Memory B cell (primary cell): ENCODE measurements at regions not wholly inside any gene's neighbourhood (a gene's known extent, or its start where the extent isn't known, plus 50 kb on each side); places are given as distances from the start of the nearest gene placed in this dataset.

Experiments
- ATAC-seq: fragments of 150-1000 bp; cut with Tn5 transposase; 2 replicates; pipeline ENCODE4 v1.10.0; 2021; ENCODE audit warnings: low read depth, mild to moderate bottlenecking, moderate library complexity
- DNase-seq, 2 donors: peaks; one replicate each; pipeline ENCODE4 v3.0.0; 2022; ENCODE audit warnings: low spot score in 2 of 2
- H3K27ac Mint-ChIP-seq: one replicate; pipeline ENCODE4 v1.8.0; 2022; ENCODE audit warnings: mild to moderate bottlenecking, moderate library complexity, mixed read lengths
- H3K27me3 Mint-ChIP-seq: one replicate; pipeline ENCODE4 v1.8.0; 2022; ENCODE audit warnings: mixed read lengths
- H3K36me3 Mint-ChIP-seq: one replicate; pipeline ENCODE4 v1.8.0; 2022; ENCODE audit warnings: mild to moderate bottlenecking, mixed read lengths
- H3K4me1 Mint-ChIP-seq: one replicate; pipeline ENCODE4 v1.8.0; 2022; ENCODE audit warnings: mixed read lengths
- H3K4me3 Mint-ChIP-seq: one replicate; pipeline ENCODE4 v1.8.0; 2022; ENCODE audit warnings: mild to moderate bottlenecking, moderate library complexity, mixed read lengths
- H3K9me3 Mint-ChIP-seq: one replicate; pipeline ENCODE4 v1.8.0; 2022; ENCODE audit warnings: mixed read lengths

GRCh38 chr3:31252216-31253185 lies 280.2 kb upstream of the STT3B start:
- H3K36me3 Mint-ChIP-seq: peaks cover 3% of the 10 kb centered on the region
- ATAC-seq: no peak
- peaks cover 6% of the 10 kb centered on the region for H3K27me3 Mint-ChIP-seq
- H3K27ac Mint-ChIP-seq: no peak overlapping the region
- H3K9me3 Mint-ChIP-seq: no peaks in the 10 kb centered on the region
- no peak for DNase-seq
- no peak overlapping the region for H3K4me3 Mint-ChIP-seq
- H3K4me1 Mint-ChIP-seq: peaks cover 4% of the 10 kb centered on the region

DNA sequence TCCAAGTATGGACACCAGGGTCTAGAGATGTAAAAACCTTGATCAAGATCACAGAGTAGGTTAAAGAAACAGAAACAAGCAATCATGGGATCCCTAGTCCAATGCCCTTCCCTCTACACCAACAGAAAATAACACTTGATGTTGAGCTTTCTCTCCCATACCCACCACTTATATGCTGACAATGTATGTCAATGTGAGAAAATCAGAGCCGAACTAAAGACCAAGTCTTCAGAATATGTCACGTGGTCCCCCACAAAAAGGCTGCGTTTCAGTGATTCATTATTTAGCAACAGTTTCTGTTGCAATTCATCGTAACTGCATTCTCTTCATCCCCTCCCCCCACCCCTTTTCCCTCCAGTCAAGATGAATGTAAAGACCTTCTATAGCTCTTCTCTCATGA lies 278.9 kb upstream of the STT3B start:
- H3K27ac Mint-ChIP-seq: no peak overlapping the region
- peaks cover 3% of the 10 kb centered on the region for H3K36me3 Mint-ChIP-seq
- no peak overlapping the region for H3K4me3 Mint-ChIP-seq
- no peak for DNase-seq
- H3K4me1 Mint-ChIP-seq: peaks cover 4% of the 10 kb centered on the region
- H3K27me3 Mint-ChIP-seq: peaks cover 6% of the 10 kb centered on the region
- no peak for ATAC-seq
- H3K9me3 Mint-ChIP-seq: no peaks in the 10 kb centered on the region

- H3K36me3 Mint-ChIP-seq: peaks cover 3% of the 10 kb centered on the region
- no peaks in the 10 kb centered on the region for H3K9me3 Mint-ChIP-seq
- H3K27ac Mint-ChIP-seq: no peak overlapping the region
These were observed 278.2 kb upstream of the STT3B start for GRCh38 chr3:31254483-31254882.

DNA sequence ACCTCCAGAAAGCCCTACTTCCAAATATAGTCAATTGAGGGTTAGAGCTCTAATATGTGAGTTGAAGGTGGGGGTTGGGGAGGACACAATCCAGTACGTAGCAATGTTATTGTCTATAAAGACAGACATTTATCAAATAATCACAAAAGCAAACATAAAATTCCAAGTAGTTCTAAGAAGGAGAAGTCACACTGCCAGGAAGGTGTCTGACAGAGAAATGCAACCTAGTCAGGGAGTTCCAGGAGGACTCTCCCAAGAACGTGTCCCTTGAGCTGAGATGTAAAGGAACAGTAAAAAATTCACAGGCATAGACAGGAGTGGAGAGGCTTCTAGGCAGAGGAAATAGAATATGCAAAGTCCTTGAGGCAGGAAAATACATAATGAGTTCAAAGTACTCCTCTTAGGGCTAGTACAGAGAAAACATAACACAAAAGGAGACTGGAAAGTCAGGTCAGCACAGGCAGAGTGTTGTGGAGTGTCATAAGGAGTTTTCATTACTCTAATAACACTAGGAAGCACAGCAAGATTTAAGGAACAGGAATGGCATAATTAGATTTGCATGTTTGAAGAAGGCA lies 277.6 kb upstream of the STT3B start:
- no peak overlapping the region for H3K4me3 Mint-ChIP-seq
- H3K27ac Mint-ChIP-seq: no peak overlapping the region
- DNase-seq (no peak), ATAC-seq (no peak)
- peaks cover 4% of the 10 kb centered on the region for H3K4me1 Mint-ChIP-seq
- peaks cover 3% of the 10 kb centered on the region for H3K36me3 Mint-ChIP-seq
- H3K27me3 Mint-ChIP-seq: peaks cover 6% of the 10 kb centered on the region
- H3K9me3 Mint-ChIP-seq: no peaks in the 10 kb centered on the region

More at GRCh38 chr3:31254483-31254882, 278.2 kb upstream of the STT3B start:
- H3K4me1 Mint-ChIP-seq: peaks cover 4% of the 10 kb centered on the region
- DNase-seq: no peak
- ATAC-seq: no peak
- no peak overlapping the region for H3K4me3 Mint-ChIP-seq
- H3K27me3 Mint-ChIP-seq: peaks cover 6% of the 10 kb centered on the region

DNA sequence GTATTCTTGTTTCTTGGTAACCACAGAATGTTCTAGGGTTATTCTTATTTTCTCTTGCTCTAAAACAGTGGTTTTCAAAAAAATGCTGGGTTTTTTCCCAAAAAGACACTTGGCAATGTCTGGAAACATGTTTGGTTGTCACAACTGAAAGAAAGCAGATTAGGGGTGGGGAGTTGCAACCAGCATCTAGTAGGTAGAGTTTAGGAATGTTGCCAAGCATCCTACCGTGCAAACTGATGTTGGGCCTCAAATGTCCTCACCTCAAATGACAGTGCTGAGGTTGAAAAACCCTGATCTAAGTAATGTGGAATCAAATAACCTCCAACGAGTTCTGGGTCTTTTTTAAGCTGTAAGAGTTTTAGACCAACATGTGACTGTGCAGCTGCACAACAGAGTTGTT lies 270.5 kb upstream of the STT3B start:
- H3K27ac Mint-ChIP-seq: no peak overlapping the region
- peaks cover 4% of the 10 kb centered on the region for H3K9me3 Mint-ChIP-seq
- no peaks in the 10 kb centered on the region for H3K27me3 Mint-ChIP-seq
- peaks cover 2% of the 10 kb centered on the region for H3K36me3 Mint-ChIP-seq
- DNase-seq: no peak
- peaks cover 4% of the 10 kb centered on the region for H3K4me1 Mint-ChIP-seq
- no peak overlapping the region for H3K4me3 Mint-ChIP-seq
- ATAC-seq: no peak

DNA sequence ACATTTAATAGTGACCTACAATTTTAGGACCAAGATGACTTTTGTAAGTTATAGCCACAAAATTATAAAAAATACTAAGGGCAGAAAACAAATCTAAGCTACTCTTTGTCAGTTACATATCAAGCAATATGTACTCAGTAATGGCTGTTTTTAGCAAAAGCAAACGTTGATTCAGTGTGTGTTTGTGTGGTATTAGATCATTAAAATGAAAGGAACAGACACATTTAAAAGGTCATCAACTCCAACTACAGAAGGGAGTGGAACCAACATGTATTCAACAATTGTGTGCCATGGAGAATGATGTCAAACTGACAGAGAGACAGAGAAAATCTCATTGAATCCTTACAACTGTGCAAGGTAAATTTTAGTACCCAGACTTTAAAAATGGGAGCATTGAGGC lies 268.8 kb upstream of the STT3B start:
- H3K27ac Mint-ChIP-seq: no peak overlapping the region
- DNase-seq: no peak
- H3K36me3 Mint-ChIP-seq: peaks cover 2% of the 10 kb centered on the region
- ATAC-seq: no peak
- no peak overlapping the region for H3K4me3 Mint-ChIP-seq
- H3K9me3 Mint-ChIP-seq: peaks cover 4% of the 10 kb centered on the region
- peaks cover 3% of the 10 kb centered on the region for H3K27me3 Mint-ChIP-seq
- peaks cover 4% of the 10 kb centered on the region for H3K4me1 Mint-ChIP-seq

DNA sequence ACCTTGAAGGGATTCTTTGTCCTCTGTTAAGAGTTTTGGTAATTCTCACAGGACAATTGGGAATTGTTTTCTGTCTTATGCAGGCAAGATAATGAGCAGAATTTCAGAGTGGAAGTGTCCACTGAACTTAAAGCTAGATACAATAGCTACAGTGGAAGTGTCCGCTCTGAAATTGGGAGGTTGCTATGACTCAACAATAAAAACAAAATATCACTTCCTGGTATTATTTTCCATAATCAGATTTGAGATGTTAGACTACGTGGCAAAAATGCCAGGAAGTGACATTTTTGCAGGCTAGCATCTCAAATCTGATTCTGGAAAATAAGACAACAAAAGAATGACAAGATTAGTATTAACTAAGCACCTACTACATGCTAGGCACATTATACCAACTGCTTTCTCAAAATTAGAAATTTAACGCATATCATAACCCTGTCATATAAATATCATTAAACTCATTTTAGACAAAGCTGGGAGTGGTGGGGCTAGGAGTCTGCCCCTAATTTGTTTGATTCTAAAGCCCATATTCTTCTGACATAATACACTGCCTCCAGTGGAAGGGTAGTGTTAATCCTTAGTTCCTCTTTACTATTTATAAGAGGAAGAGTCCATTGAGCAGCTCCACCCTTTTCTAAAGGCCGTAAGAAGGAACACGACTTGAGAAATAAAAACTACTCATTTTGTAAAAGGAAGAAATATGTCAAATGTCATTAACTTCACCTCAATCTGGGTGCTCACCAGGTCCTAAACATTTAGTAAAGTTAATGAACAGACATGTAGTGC lies 266.9 kb upstream of the STT3B start:
- no peak overlapping the region for H3K27ac Mint-ChIP-seq
- peaks cover 4% of the 10 kb centered on the region for H3K4me1 Mint-ChIP-seq
- peaks cover under 1% of the 10 kb centered on the region for H3K9me3 Mint-ChIP-seq
- peaks cover 8% of the 10 kb centered on the region for H3K27me3 Mint-ChIP-seq
- no peaks in the 10 kb centered on the region for H3K36me3 Mint-ChIP-seq
- DNase-seq (no peak), ATAC-seq (peak; percentile 69)
- no peak overlapping the region for H3K4me3 Mint-ChIP-seq

- peaks cover 6% of the 10 kb centered on the region for H3K4me1 Mint-ChIP-seq
- peaks cover 14% of the 10 kb centered on the region for H3K27me3 Mint-ChIP-seq
- no peak for ATAC-seq
- H3K36me3 Mint-ChIP-seq: no peaks in the 10 kb centered on the region
- no peak overlapping the region for H3K27ac Mint-ChIP-seq
- H3K9me3 Mint-ChIP-seq: no peaks in the 10 kb centered on the region
- no peak overlapping the region for H3K4me3 Mint-ChIP-seq
- DNase-seq: no peak
These were observed 263.9 kb upstream of the STT3B start for GRCh38 chr3:31268868-31269267.

DNA sequence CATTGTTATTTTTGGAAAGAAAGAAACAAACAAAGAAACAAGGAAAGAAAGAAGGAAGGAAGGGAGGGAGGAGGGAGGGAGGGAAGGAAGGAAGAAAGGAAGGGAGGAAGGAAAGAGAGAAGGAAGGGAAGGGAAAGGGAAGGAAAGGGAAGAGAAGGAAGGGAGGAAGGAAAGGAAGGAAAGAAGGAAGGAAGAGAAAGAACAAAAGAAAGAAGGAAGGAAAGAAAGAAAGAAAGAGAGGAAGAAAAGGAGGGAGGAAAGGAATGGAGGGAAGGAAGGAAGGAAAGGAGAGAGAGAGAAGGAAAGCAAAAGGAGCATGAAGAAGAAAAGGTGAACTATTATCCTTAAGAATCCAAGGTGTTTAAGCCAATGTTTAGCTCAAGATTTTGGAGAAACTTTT lies 262.7 kb upstream of the STT3B start:
- no peak for ATAC-seq
- no peaks in the 10 kb centered on the region for H3K9me3 Mint-ChIP-seq
- no peak overlapping the region for H3K27ac Mint-ChIP-seq
- H3K36me3 Mint-ChIP-seq: no peaks in the 10 kb centered on the region
- DNase-seq: no peak
- peaks cover 6% of the 10 kb centered on the region for H3K4me1 Mint-ChIP-seq
- H3K4me3 Mint-ChIP-seq: no peak overlapping the region
- H3K27me3 Mint-ChIP-seq: peaks cover 16% of the 10 kb centered on the region

DNA sequence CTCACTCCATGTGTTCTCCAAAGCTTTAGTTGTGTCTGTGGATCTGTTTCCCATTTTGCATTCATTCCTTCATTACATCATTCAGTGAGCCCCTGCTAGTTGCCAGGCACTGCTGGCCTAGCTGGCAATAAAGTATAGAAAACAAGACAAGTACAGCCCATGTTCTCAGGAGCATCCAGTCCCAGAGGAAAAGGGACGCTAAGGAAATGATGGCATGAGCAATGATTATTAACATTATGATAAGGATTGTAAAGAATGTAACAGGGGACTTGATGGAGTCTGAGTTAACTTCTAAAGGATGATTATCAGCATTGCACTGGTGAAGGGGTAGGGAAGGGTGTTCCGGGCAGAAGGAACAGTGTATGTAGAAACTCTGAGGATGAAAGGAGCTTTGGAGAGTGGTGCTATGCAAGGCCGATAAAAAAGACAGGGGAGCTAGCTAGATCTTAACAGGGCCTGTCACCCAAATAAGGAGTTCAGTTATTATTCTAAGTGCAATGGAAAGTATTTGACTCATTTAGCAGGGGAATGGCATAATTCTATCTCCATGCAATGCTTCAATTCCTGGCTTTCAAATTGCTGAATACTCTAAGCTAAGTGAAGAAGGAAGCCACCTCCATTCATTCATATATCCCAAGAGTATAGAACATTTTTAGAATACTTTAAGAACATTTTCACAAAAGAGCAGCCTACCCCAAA lies 258.2 kb upstream of the STT3B start:
- H3K4me1 Mint-ChIP-seq: peaks cover 3% of the 10 kb centered on the region
- H3K9me3 Mint-ChIP-seq: no peaks in the 10 kb centered on the region
- H3K36me3 Mint-ChIP-seq: no peaks in the 10 kb centered on the region
- no peak overlapping the region for H3K27ac Mint-ChIP-seq
- no peak for ATAC-seq
- peaks cover 13% of the 10 kb centered on the region for H3K27me3 Mint-ChIP-seq
- H3K4me3 Mint-ChIP-seq: no peak overlapping the region
- DNase-seq: no peak

DNA sequence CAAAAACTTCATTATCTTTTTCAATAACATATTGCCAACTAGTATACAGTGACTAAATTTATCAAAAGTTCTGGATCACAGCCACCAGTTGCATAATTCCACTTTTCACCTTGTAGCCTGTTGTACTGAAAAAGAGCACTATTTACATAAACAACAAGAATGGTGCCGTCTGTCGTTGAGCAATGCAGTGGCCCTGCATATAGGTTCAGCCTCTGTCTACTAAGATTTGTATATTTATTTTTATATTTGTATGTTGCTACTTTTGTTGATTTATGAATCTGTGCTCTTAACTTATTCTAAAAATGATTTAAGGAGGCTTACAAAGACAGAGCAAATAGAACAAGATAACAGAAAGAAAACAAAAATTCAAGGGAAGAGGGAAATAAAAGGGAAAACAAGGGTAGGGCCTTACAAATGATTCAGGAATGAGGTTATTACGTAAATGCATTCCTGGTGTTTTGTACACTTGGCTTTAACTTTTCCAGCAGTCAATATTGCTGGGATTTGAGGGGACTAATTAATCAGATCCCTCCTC lies 257.6 kb upstream of the STT3B start:
- Mint-ChIP-seq H3K27me3 (peaks cover 10% of the 10 kb centered on the region), H3K9me3 (no peaks in the 10 kb centered on the region), H3K36me3 (no peaks in the 10 kb centered on the region), H3K4me3 (no peak overlapping the region), H3K4me1 (peaks cover 3% of the 10 kb centered on the region), H3K27ac (no peak overlapping the region)
- no peak for ATAC-seq
- no peak for DNase-seq

GRCh38 chr3:31275583-31275982 lies 257.1 kb upstream of the STT3B start:
- Mint-ChIP-seq H3K36me3 (no peaks in the 10 kb centered on the region), H3K4me1 (peaks cover 3% of the 10 kb centered on the region), H3K4me3 (no peak overlapping the region), H3K27me3 (peaks cover 9% of the 10 kb centered on the region), H3K9me3 (no peaks in the 10 kb centered on the region), H3K27ac (no peak overlapping the region)
- DNase-seq: no peak
- ATAC-seq: no peak

GRCh38 chr3:31277582-31277981 lies 255.1 kb upstream of the STT3B start:
- peaks cover 4% of the 10 kb centered on the region for H3K27me3 Mint-ChIP-seq
- H3K27ac Mint-ChIP-seq: no peak overlapping the region
- no peak overlapping the region for H3K4me3 Mint-ChIP-seq
- no peak for DNase-seq
- H3K9me3 Mint-ChIP-seq: no peaks in the 10 kb centered on the region
- no peaks in the 10 kb centered on the region for H3K4me1 Mint-ChIP-seq
- no peak for ATAC-seq
- no peaks in the 10 kb centered on the region for H3K36me3 Mint-ChIP-seq
